IMR-90 (cell line): ENCODE measurements at regions not wholly inside any gene's neighbourhood (a gene's known extent, or its start where the extent isn't known, plus 50 kb on each side); places are given as distances from the start of the nearest gene placed in this dataset.

Experiments
- ATAC-seq: fragments of 200-7000 bp; cut with Tn5 transposase; 2 replicates; pipeline ENCODE4 v1.9.1; 2020; ENCODE audit warnings: low read depth, mild to moderate bottlenecking, moderate library complexity
- BruUV-seq: library from RNA; stranded (reverse); fragments of 400-500 nt; replicated peaks from 2 replicates; lab custom pipeline; 2021; lab: Mats Ljungman, UMichigan
- CTCF ChIA-PET: fragments of 300-600 bp; formaldehyde crosslinking; extraction: SDS; loops from one replicate; lab custom pipeline; 2021; ENCODE audit warnings: antibody characterized with exemption; lab: Yijun Ruan, JAX
- POLR2A ChIA-PET: fragments of 300-600 bp; sonication (Branson Sonifier 250); formaldehyde crosslinking; loops from one replicate; lab custom pipeline; 2022; ENCODE audit warnings: antibody characterized with exemption; ENCODE audit not compliant: unreplicated experiment; lab: Charles Lee
- DNase-seq: peaks from one replicate; pipeline ENCODE4 v3.0.0; 2013
- H2AFZ ChIP-seq: replicated peaks from 2 replicates; pipeline ENCODE3; 2013; ENCODE audit warnings: low read length, mild to moderate bottlenecking; ENCODE audit not compliant: poor library complexity
- H2AK5ac ChIP-seq: 2 replicates; pipeline ENCODE4 v1.6.1; 2013; ENCODE audit warnings: low read depth, low read length, inconsistent platforms
- H2AK9ac ChIP-seq: replicated peaks from 2 replicates; pipeline ENCODE3; 2013; ENCODE audit warnings: mild to moderate bottlenecking, low read depth, low read length, moderate library complexity; ENCODE audit not compliant: poor library complexity
- H2BK120ac ChIP-seq: 2 replicates; pipeline ENCODE4 v1.6.1; 2013; ENCODE audit warnings: low read depth, low read length, inconsistent platforms
- H2BK15ac ChIP-seq: 3 replicates; pipeline ENCODE4 v1.6.1; 2013; ENCODE audit warnings: low read depth, low read length, inconsistent platforms
- H2BK20ac ChIP-seq: 2 replicates; pipeline ENCODE4 v1.6.1; 2013; ENCODE audit warnings: low read depth, mild to moderate bottlenecking, inconsistent platforms, low read length, moderate library complexity
- H2BK5ac ChIP-seq: 2 replicates; pipeline ENCODE4 v1.6.1; 2013; ENCODE audit warnings: mild to moderate bottlenecking, low read depth, low read length, inconsistent platforms; ENCODE audit not compliant: poor library complexity, severe bottlenecking
- H3K14ac ChIP-seq: replicated peaks from 2 replicates; pipeline ENCODE4 v1.6.1; 2013; ENCODE audit warnings: low read depth, low read length, inconsistent platforms
- H3K18ac ChIP-seq: 2 replicates; pipeline ENCODE4 v1.6.1; 2013; ENCODE audit warnings: low read depth, low read length, control low read depth
- H3K23ac ChIP-seq: 2 replicates; pipeline ENCODE4 v1.6.1; 2013; ENCODE audit warnings: low read depth, low read length, inconsistent platforms
- H3K27ac ChIP-seq: 2 replicates; pipeline ENCODE4 v1.5.1; 2013; ENCODE audit warnings: mild to moderate bottlenecking, control low read depth, low read length; ENCODE audit not compliant: insufficient read depth
- H3K27me3 ChIP-seq: 2 replicates; pipeline ENCODE4 v1.6.1; 2013; ENCODE audit warnings: low read length; ENCODE audit not compliant: control insufficient read depth, insufficient read depth
- H3K36me3 ChIP-seq: 2 replicates; pipeline ENCODE4 v1.6.1; 2013; ENCODE audit warnings: low read length, mixed read lengths; ENCODE audit not compliant: control insufficient read depth, insufficient read depth
- H3K4ac ChIP-seq: 2 replicates; pipeline ENCODE4 v1.6.1; 2013; ENCODE audit warnings: low read depth, low read length, inconsistent platforms
- H3K4me1 ChIP-seq: 2 replicates; pipeline ENCODE4 v1.6.1; 2013; ENCODE audit warnings: low read length, mixed read lengths; ENCODE audit not compliant: control insufficient read depth, insufficient read depth
- H3K4me2 ChIP-seq: 2 replicates; pipeline ENCODE4 v1.6.1; 2013; ENCODE audit warnings: low read depth, mild to moderate bottlenecking, control low read depth, low read length, moderate library complexity
- H3K4me3 ChIP-seq: 2 replicates; pipeline ENCODE4 v1.5.1; 2013; ENCODE audit warnings: low read depth, mild to moderate bottlenecking, control low read depth, low read length, moderate library complexity; ENCODE audit not compliant: insufficient read depth
- H3K56ac ChIP-seq: 2 replicates; pipeline ENCODE4 v1.6.1; 2013; ENCODE audit warnings: low read length, inconsistent platforms; ENCODE audit not compliant: insufficient read depth; ENCODE audit errors: extremely low read depth
- H3K79me1 ChIP-seq, 2 experiments: 2 replicates each; pipeline ENCODE4 v1.6.1; 2013; ENCODE audit warnings: low read length in 2 of 2, inconsistent platforms in 1 of 2, low read depth in 1 of 2
- H3K9ac ChIP-seq: 2 replicates; pipeline ENCODE4 v1.6.1; 2013; ENCODE audit warnings: low read depth, low read length, control low read depth
- H3K9me1 ChIP-seq: 2 replicates; pipeline ENCODE4 v1.6.1; 2013; ENCODE audit warnings: low read length, inconsistent platforms; ENCODE audit not compliant: insufficient read depth
- H3K9me3 ChIP-seq: 2 replicates; pipeline ENCODE4 v1.6.1; 2013; ENCODE audit warnings: low read length; ENCODE audit not compliant: control insufficient read depth, insufficient read depth
- H4K20me1 ChIP-seq: 2 replicates; pipeline ENCODE4 v1.6.1; 2013; ENCODE audit warnings: low read length, inconsistent platforms; ENCODE audit not compliant: insufficient read depth
- H4K5ac ChIP-seq: 2 replicates; pipeline ENCODE4 v1.6.1; 2013; ENCODE audit warnings: mild to moderate bottlenecking, low read depth, low read length, control low read depth
- H4K8ac ChIP-seq, 2 experiments: 2 replicates each; pipeline ENCODE4 v1.6.1; 2013; ENCODE audit warnings: low read depth in 2 of 2, low read length in 2 of 2, control low read depth in 1 of 2, inconsistent platforms in 1 of 2
- H4K91ac ChIP-seq: 2 replicates; pipeline ENCODE4 v1.6.1; 2013; ENCODE audit warnings: low read depth, low read length, inconsistent platforms; ENCODE audit not compliant: insufficient read depth
- MAFK ChIP-seq: IDR thresholded peaks from 2 replicates; pipeline ENCODE4 v1.6.1; 2012; ENCODE audit warnings: low read depth, low read length, improper control_type of control experiment
- NFE2L2 ChIP-seq: fragments of 150-350 bp; IDR thresholded peaks from 2 replicates; pipeline ENCODE4 v1.6.1; 2016; ENCODE audit warnings: low read depth, mild to moderate bottlenecking, low read length
- SMC3 ChIP-seq: fragments of 150-350 bp; IDR thresholded peaks from 2 replicates; pipeline ENCODE4 v1.6.1; 2016; ENCODE audit warnings: low read depth, mild to moderate bottlenecking, antibody characterized with exemption, low read length, moderate library complexity
- USF2 ChIP-seq: fragments of 150-350 bp; IDR thresholded peaks from 2 replicates; pipeline ENCODE4 v1.6.1; 2017; ENCODE audit warnings: mild to moderate bottlenecking, antibody characterized with exemption, low read length, low read depth
- WGBS, 2 experiments: methylation state at CpG; one replicate each; pipeline versions ENCODE4 v1.1.5 to v1.1.7; 2013; ENCODE audit warnings: missing lambda C conversion rate in 2 of 2; ENCODE audit not compliant: insufficient read length in 1 of 2; ENCODE audit errors: extremely low coverage in 2 of 2; 5-methylcytosine and 5-hydroxymethylcytosine counted together
- dilution Hi-C: fragments of 300-500 bp; cut with HindIII; formaldehyde crosslinking; loops from one replicate; pipeline ENCODE4 v1.14.3; 2018; ENCODE audit warnings: low sequenced_read_pairs; ENCODE audit not compliant: unreplicated experiment
- in situ Hi-C: fragments of 300-500 bp; cut with MboI; formaldehyde crosslinking; loops from 3 replicates; pipeline ENCODE4 v1.14.3; 2019; ENCODE audit warnings: low sequenced_read_pairs, inconsistent platforms, mixed read lengths
- intact Hi-C: fragments of 100-400 bp; cut with micrococcal nuclease; formaldehyde crosslinking; loops from 2 replicates; pipeline ENCODE4 v1.10.0; 2022

- no TSS peak for BruUV-seq
Measured at GRCh38 chr13:53490752-53491151, 462.1 kb downstream of the OLFM4 start.

More at GRCh38 chr13:53490752-53491151, 462.1 kb downstream of the OLFM4 start:
- ATAC-seq (no peak), DNase-seq (no peak)
- no peak overlapping the region for H3K23ac ChIP-seq
- H2AK9ac ChIP-seq: no peak overlapping the region
- no peak overlapping the region for H2BK120ac ChIP-seq
- H4K20me1 ChIP-seq: no peaks in the 10 kb centered on the region
- ChIA-PET CTCF (no interaction called here), POLR2A (no interaction called here)
- no peak overlapping the region for H4K91ac ChIP-seq
- H2BK20ac ChIP-seq: no peak overlapping the region
- no peak overlapping the region for H3K4ac ChIP-seq
- no peak overlapping the region for H3K56ac ChIP-seq
- in situ Hi-C loops (no loop called here), dilution Hi-C loops (no loop called here), intact Hi-C loops (no loop called here)
- H3K9me1 ChIP-seq: no peaks in the 10 kb centered on the region
- no peak overlapping the region for H4K5ac ChIP-seq
- H3K9ac ChIP-seq: no peak overlapping the region
- H4K8ac ChIP-seq: no peak overlapping the region
- H2BK5ac ChIP-seq: no peak overlapping the region
- H3K4me2 ChIP-seq: no peak overlapping the region
- no peaks in the 10 kb centered on the region for H3K36me3 ChIP-seq
- TF ChIP-seq NFE2L2 (no peak), MAFK (no peak), USF2 (no peak), SMC3 (no peak)
- no peak overlapping the region for H2BK15ac ChIP-seq
- no peaks in the 10 kb centered on the region for H3K79me1 ChIP-seq
- H3K4me3 ChIP-seq: no peak overlapping the region
- no peak overlapping the region for H2AK5ac ChIP-seq
- no peaks in the 10 kb centered on the region for H3K27me3 ChIP-seq
- H3K18ac ChIP-seq: no peak overlapping the region
- WGBS, 2 experiments: no CpG with 5 or more reads among the region's 5 CpGs
- no peak overlapping the region for H2AFZ ChIP-seq
- no peaks in the 10 kb centered on the region for H3K4me1 ChIP-seq
- H3K9me3 ChIP-seq: no peaks in the 10 kb centered on the region
- H3K14ac ChIP-seq: no peak overlapping the region
- no peak overlapping the region for H3K27ac ChIP-seq
